Activated CD8-positive, alpha-beta T cell treated with anti-CD3 and anti-CD28 coated beads, Interleukin-2, amount 10 ng/mL, durations not matched to agents 7 days and 5 days (primary cell): ENCODE measurements at regions not wholly inside any gene's neighbourhood (a gene's known extent, or its start where the extent isn't known, plus 50 kb on each side); places are given as distances from the start of the nearest gene placed in this dataset.

Experiments
- ATAC-seq: fragments of 150-1000 bp; cut with Tn5 transposase; one replicate; pipeline ENCODE4 v1.10.0; 2021; ENCODE audit warnings: moderate library complexity
- CTCF ChIA-PET: fragments of 350-600 bp; sonication (Branson Sonifier 250); formaldehyde crosslinking; loops from one replicate; lab custom pipeline; 2021; ENCODE audit warnings: antibody characterized with exemption; lab: Charles Lee
- POLR2A ChIA-PET: fragments of 350-600 bp; sonication (Branson Sonifier 250); formaldehyde crosslinking; loops from one replicate; lab custom pipeline; 2021; ENCODE audit warnings: antibody characterized with exemption; lab: Charles Lee
- DNase-seq: peaks from one replicate; pipeline ENCODE4 v3.0.0-alpha.2; 2020
- H3K27ac Mint-ChIP-seq: one replicate; pipeline ENCODE4 v1.8.0; 2021; ENCODE audit warnings: mild to moderate bottlenecking, mixed read lengths
- H3K27me3 Mint-ChIP-seq: one replicate; pipeline ENCODE4 v1.8.0; 2021; ENCODE audit warnings: low read depth, mixed read lengths
- H3K36me3 Mint-ChIP-seq: one replicate; pipeline ENCODE4 v1.8.0; 2021; ENCODE audit warnings: low read depth, mixed read lengths
- H3K4me1 Mint-ChIP-seq: one replicate; pipeline ENCODE4 v1.8.0; 2021; ENCODE audit warnings: low read depth, mixed read lengths
- H3K4me3 Mint-ChIP-seq: one replicate; pipeline ENCODE4 v1.8.0; 2021; ENCODE audit warnings: mild to moderate bottlenecking, mixed read lengths
- H3K9me3 Mint-ChIP-seq: one replicate; pipeline ENCODE4 v1.8.0; 2022; ENCODE audit warnings: mixed read lengths; ENCODE audit not compliant: insufficient read depth

DNA sequence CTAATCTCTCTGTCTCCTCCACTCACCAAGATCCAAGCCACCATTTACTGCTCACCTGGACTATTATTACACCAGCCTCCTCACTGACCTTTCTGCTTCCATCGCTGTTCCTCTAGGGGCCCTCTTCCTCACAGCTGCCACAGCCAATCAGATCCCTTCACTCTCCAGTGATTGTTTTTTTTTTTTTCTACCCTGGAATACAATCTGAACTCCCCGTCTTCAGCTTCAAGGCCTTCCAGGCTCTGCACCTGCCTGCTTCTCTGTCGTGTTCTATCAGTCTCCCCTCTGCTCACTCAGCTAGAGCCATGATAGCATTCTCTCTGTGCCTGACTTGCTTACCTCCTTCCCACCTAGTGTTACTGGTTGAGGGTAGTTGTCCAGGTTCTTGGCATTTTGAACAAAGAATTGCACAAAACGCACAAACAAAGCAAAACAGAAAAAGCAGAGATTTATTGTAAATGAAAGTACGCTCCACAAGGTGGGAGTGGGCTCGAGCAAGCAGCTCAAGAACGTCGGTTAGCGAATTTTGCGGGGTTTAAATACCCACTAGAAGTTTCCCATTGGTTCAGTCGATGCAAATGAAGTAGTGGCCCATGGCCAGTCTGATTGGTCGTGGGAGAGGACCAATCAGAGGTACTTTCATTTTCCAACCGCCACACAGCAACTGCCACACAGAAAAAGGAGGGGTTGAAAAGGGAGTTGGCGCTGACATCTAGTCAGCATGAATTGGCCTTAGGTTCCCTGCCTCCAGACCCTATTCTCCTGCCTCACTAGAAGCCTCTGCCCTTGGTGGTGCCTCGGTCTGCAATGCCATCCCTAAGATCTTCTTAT is 188.9 kb downstream of the TLE3 start:
- H3K4me1 Mint-ChIP-seq = no peaks in the 10 kb centered on the region
- no peaks in the 10 kb centered on the region for H3K36me3 Mint-ChIP-seq
- ChIA-PET CTCF (no interaction called here), POLR2A (no interaction called here)
- DNase-seq (no peak), ATAC-seq (no peak)
- H3K27ac Mint-ChIP-seq = no peak overlapping the region
- H3K9me3 Mint-ChIP-seq = no peaks in the 10 kb centered on the region
- H3K4me3 Mint-ChIP-seq = no peak overlapping the region
- peaks cover 4% of the 10 kb centered on the region for H3K27me3 Mint-ChIP-seq

DNA sequence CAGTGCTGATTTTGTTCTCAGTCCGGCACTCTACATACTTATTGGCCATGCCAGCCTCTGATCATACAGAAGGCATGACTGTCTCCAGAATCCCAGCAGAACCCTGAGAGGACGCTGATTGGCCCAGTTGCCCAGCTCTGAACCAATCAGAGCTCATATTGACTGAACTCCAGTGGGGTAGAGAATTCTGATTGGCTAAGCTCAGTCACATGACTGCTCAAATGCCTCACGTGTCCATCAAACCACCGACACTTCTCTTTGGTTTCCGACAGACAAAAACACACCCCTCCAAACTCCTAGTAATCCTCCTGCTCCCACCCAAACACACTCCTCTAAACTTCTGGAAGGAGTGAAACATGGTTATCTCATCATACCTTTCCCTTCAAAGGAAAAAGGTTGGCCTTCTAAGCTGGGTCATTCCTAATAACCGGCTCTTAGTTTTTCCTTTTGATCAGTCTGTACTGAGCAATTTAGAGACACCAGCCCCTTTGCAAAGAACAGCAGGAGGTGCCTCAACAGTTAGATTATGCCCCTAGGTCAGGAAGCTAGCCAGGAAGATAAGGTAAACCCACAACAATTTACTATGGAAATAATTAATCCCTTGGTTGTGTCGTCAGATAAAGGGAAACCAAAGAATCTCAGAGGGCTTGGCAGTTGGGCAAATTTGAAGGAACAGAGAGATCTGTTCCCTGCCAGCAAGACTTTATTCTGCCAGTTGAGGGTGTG is 187.8 kb downstream of the TLE3 start:
- no peak for DNase-seq
- CTCF ChIA-PET = no interaction called here
- Mint-ChIP-seq H3K4me3 (no peak overlapping the region), H3K4me1 (no peaks in the 10 kb centered on the region), H3K27me3 (peaks cover 8% of the 10 kb centered on the region), H3K36me3 (no peaks in the 10 kb centered on the region), H3K9me3 (no peaks in the 10 kb centered on the region), H3K27ac (no peak overlapping the region)
- ATAC-seq = no peak
- POLR2A ChIA-PET = no interaction called here

DNA sequence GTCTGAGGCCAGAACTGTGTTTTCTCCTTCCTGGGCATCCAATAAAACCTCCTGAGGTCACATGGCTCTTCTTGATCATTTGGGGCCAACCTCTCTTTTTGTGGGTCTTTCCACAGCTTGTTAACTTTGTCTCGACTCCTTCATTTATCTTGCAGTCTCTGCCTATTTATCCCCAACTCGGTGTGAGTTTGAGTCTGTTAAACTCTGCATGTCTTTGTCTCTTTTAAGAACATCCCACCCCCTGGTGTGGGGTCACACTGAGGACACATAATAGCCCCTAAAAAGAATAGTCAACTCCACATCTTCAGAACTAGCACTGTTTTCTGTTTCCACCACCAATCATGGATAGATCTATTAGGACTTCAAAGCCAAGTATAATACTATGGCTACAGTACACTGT is 187.2 kb downstream of the TLE3 start:
- POLR2A ChIA-PET = no interaction called here
- no peak overlapping the region for H3K27ac Mint-ChIP-seq
- CTCF ChIA-PET = interaction anchor here (1.5 kb wide), 1 partner anchor 11 kb away, joined by 3 read pairs; no protein-coding TSS in a partner anchor

GRCh38 chr15:69912116-69912515 is 185.6 kb downstream of the TLE3 start:
- POLR2A ChIA-PET = no interaction called here
- DNase-seq (no peak), ATAC-seq (no peak)
- H3K27ac Mint-ChIP-seq = no peak overlapping the region
- peaks cover 13% of the 10 kb centered on the region for H3K27me3 Mint-ChIP-seq
- CTCF ChIA-PET = interaction anchor here (1.2 kb wide), 1 partner anchor 810 kb away, joined by 3 read pairs; no protein-coding TSS in a partner anchor
- no peaks in the 10 kb centered on the region for H3K4me1 Mint-ChIP-seq
- H3K4me3 Mint-ChIP-seq = no peak overlapping the region
- no peaks in the 10 kb centered on the region for H3K36me3 Mint-ChIP-seq
- H3K9me3 Mint-ChIP-seq = no peaks in the 10 kb centered on the region

More for the DNA sequence above, 187.2 kb downstream of the TLE3 start:
- Mint-ChIP-seq H3K4me3 (no peak overlapping the region), H3K36me3 (no peaks in the 10 kb centered on the region), H3K4me1 (no peaks in the 10 kb centered on the region), H3K9me3 (no peaks in the 10 kb centered on the region), H3K27me3 (peaks cover 8% of the 10 kb centered on the region)
- ATAC-seq (no peak), DNase-seq (no peak)

DNA sequence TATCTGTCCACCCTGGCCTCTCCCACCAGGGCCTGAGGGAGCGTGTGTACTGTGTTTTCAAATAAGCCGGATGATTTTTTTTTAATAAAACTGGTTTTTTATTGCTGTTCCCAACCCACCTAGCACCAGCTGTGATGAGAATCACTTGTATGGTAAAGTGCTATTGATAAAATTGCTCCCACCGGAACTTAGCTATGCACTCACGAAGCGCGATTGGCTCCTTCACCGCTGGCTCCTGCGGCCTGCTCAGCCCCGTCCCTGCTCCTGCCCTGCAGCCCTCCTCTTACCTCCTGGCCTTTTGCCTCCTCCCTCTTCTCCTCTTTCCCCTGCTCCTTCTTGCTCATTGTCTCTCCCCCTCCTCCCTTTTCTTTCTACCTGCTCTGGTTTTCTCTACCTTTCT is 183.7 kb downstream of the TLE3 start:
- no peak overlapping the region for H3K4me3 Mint-ChIP-seq
- H3K4me1 Mint-ChIP-seq = no peaks in the 10 kb centered on the region
- H3K27me3 Mint-ChIP-seq = peaks cover 13% of the 10 kb centered on the region
- no peak overlapping the region for H3K27ac Mint-ChIP-seq
- H3K36me3 Mint-ChIP-seq = no peaks in the 10 kb centered on the region
- no peaks in the 10 kb centered on the region for H3K9me3 Mint-ChIP-seq
- CTCF ChIA-PET = no interaction called here
- no peak for DNase-seq
- POLR2A ChIA-PET = no interaction called here
- no peak for ATAC-seq

DNA sequence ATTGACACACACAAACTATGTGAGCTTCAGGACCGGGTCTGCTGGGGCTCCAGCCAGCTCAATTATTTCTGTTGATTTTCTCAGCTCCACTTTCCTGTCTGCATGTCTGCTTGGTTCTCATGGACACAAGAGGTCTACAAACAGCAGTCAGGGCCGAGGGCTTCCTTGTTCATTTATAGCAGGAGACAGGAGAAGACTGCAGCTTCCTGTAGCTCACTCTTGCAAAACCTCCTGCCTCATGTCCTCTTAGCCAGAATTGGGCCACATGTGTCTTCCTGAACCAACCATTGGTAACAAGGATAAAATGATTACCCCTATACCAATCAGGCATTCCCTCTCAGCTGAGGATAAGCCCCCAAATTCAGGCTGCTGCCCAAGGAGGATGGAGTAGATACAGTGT is 182.8 kb downstream of the TLE3 start:
- no peak for ATAC-seq
- ChIA-PET CTCF (no interaction called here), POLR2A (interaction anchor here (0.6 to 0.8 kb wide), 2 partner anchors 66 to 1477 kb away, joined by 3 read pairs; no protein-coding TSS in a partner anchor)
- no peak overlapping the region for H3K27ac Mint-ChIP-seq
- H3K9me3 Mint-ChIP-seq = no peaks in the 10 kb centered on the region
- H3K4me3 Mint-ChIP-seq = no peak overlapping the region
- no peaks in the 10 kb centered on the region for H3K4me1 Mint-ChIP-seq
- peaks cover 13% of the 10 kb centered on the region for H3K27me3 Mint-ChIP-seq
- no peak for DNase-seq
- no peaks in the 10 kb centered on the region for H3K36me3 Mint-ChIP-seq

- CTCF ChIA-PET = interaction anchor here (1.2 kb wide), 1 partner anchor 10 kb away, joined by 3 read pairs; no protein-coding TSS in a partner anchor
- no peak for ATAC-seq
- no peaks in the 10 kb centered on the region for H3K36me3 Mint-ChIP-seq
- peaks cover 8% of the 10 kb centered on the region for H3K27me3 Mint-ChIP-seq
- no peak overlapping the region for H3K27ac Mint-ChIP-seq
- DNase-seq = no peak
- no peaks in the 10 kb centered on the region for H3K4me1 Mint-ChIP-seq
- H3K4me3 Mint-ChIP-seq = no peak overlapping the region
- POLR2A ChIA-PET = no interaction called here
- no peaks in the 10 kb centered on the region for H3K9me3 Mint-ChIP-seq
Observed at GRCh38 chr15:69916169-69916785, 181.4 kb downstream of the TLE3 start.

GRCh38 chr15:69917056-69917455 is 180.7 kb downstream of the TLE3 start:
- H3K9me3 Mint-ChIP-seq = no peaks in the 10 kb centered on the region

DNA sequence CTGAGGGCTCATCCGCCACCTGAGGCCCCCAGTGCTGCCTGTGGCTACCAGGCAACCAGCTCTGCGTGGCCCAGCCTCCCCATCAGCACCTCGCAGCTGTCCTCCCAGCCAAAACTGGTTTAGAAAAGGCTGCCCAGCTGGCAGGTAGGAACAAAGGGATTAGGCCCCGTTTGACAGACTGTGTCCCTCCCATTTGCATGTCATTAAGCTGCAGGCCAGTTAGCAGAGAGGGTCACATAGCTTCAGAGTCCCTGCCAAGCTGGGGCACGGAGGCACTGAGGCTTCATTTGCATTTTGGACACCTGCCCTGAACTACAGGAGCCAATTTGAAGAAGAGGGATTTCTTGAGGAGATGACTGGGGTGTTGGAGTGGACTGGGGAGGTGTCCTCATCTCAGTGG is 177.9 kb downstream of the TLE3 start:
- CTCF ChIA-PET = no interaction called here
- H3K27ac Mint-ChIP-seq = no peak overlapping the region
- H3K9me3 Mint-ChIP-seq = peaks cover 12% of the 10 kb centered on the region
- no peaks in the 10 kb centered on the region for H3K4me1 Mint-ChIP-seq
- POLR2A ChIA-PET = no interaction called here
- H3K4me3 Mint-ChIP-seq = no peak overlapping the region
- DNase-seq (no peak), ATAC-seq (no peak)
- H3K36me3 Mint-ChIP-seq = no peaks in the 10 kb centered on the region
- peaks cover 20% of the 10 kb centered on the region for H3K27me3 Mint-ChIP-seq

More at GRCh38 chr15:69917056-69917455, 180.7 kb downstream of the TLE3 start:
- Mint-ChIP-seq H3K36me3 (no peaks in the 10 kb centered on the region), H3K4me1 (no peaks in the 10 kb centered on the region), H3K27ac (no peak overlapping the region), H3K27me3 (peaks cover 10% of the 10 kb centered on the region), H3K4me3 (no peak overlapping the region)
- ChIA-PET POLR2A (no interaction called here), CTCF (interaction anchor here (1.2 kb wide), 1 partner anchor 9 kb away, joined by 3 read pairs; no protein-coding TSS in a partner anchor)
- ATAC-seq (no peak), DNase-seq (no peak)

- no peak overlapping the region for H3K4me3 Mint-ChIP-seq
- no peaks in the 10 kb centered on the region for H3K36me3 Mint-ChIP-seq
- peaks cover 20% of the 10 kb centered on the region for H3K27me3 Mint-ChIP-seq
- ATAC-seq (no peak), DNase-seq (no peak)
- peaks cover 15% of the 10 kb centered on the region for H3K9me3 Mint-ChIP-seq
- H3K27ac Mint-ChIP-seq = no peak overlapping the region
- ChIA-PET POLR2A (no interaction called here), CTCF (no interaction called here)
- H3K4me1 Mint-ChIP-seq = no peaks in the 10 kb centered on the region
Observed at GRCh38 chr15:69920221-69920620, 177.5 kb downstream of the TLE3 start.

- DNase-seq (no peak), ATAC-seq (no peak)
- Mint-ChIP-seq H3K4me3 (no peak overlapping the region), H3K4me1 (no peaks in the 10 kb centered on the region), H3K36me3 (no peaks in the 10 kb centered on the region), H3K27ac (no peak overlapping the region), H3K27me3 (peaks cover 15% of the 10 kb centered on the region), H3K9me3 (peaks cover 18% of the 10 kb centered on the region)
- CTCF ChIA-PET = interaction anchor here (0.8 kb wide), 1 partner anchor 11 kb away, joined by 3 read pairs; no protein-coding TSS in a partner anchor
- POLR2A ChIA-PET = no interaction called here
Observed at GRCh38 chr15:69921626-69922619, 175.8 kb downstream of the TLE3 start.
